ENCODE measurements at regions not wholly inside any gene's neighbourhood (a gene's known extent, or its start where the extent isn't known, plus 50 kb on each side); places are given as distances from the start of the nearest gene placed in this dataset.
"Not testable (repeated sequence)": the region's sequence is repeated elsewhere in the genome, so short reads cannot be mapped to it uniquely, and the experiment has no call there.

DNA sequence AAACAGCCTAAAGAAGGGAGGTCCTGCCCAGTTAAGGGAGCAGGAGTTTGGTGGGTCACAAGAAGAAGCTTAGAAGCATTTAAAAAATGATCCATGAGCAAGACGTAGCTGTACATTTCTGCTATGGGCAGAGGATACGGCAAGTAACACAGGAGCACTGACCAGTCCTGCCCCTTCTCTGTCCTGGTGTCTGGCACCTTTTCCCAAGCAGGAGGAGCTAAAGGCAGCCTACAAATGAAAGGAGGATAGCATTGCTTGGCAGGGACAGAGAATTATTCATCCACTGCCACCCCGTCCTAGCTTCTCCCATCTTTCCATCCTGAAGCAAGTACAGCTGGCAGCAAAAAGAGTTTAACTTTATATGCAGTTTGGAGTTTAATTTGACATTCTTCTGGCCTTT is 1077.6 kb downstream of the TYW1 start:
- DNase-seq (ENCODE audit: low read depth): no peak
- TF ChIP-seq, protein P1, sequence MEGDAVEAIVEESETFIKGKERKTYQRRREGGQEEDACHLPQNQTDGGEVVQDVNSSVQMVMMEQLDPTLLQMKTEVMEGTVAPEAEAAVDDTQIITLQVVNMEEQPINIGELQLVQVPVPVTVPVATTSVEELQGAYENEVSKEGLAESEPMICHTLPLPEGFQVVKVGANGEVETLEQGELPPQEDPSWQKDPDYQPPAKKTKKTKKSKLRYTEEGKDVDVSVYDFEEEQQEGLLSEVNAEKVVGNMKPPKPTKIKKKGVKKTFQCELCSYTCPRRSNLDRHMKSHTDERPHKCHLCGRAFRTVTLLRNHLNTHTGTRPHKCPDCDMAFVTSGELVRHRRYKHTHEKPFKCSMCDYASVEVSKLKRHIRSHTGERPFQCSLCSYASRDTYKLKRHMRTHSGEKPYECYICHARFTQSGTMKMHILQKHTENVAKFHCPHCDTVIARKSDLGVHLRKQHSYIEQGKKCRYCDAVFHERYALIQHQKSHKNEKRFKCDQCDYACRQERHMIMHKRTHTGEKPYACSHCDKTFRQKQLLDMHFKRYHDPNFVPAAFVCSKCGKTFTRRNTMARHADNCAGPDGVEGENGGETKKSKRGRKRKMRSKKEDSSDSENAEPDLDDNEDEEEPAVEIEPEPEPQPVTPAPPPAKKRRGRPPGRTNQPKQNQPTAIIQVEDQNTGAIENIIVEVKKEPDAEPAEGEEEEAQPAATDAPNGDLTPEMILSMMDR (IDR thresholded peaks at IDR 0.05; ENCODE audit: insufficient read depth, low read depth, low read length, missing control alignments): no peak
- H3K4me3 ChIP-seq (ENCODE audit: low read depth, low read length): no peak overlapping the region

DNA sequence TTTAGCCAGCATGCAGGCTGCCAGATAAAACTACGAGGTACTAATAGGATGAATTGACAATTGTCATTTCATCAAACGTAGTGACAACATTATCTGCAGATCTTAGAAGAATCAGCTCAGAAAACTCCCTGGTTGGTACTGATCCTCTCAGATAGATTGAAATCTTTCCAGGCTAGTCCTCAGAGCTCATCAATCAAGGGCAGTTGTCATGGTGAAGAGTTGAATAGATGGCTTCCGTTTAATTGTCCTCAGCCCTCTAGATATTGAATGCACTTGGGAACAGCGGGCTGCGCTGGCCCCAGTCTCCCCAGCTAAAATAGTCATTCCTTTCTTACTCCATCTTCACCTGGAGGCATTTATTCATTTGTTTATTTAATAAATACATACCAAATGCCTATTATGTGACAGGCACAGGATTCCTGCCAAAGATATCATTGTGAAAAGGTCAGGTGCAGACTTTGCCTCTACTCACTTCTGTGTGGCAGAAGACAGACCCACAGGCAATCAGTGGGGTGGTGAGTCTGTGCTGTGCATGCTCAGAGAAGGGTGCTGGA is 1081.6 kb downstream of the TYW1 start:
- no peak overlapping the region for H3K4me3 ChIP-seq (ENCODE audit: low read depth, low read length)
- TF ChIP-seq, protein P1 (IDR thresholded peaks at IDR 0.05; ENCODE audit: insufficient read depth, low read depth, low read length, missing control alignments): no peak
- DNase-seq (ENCODE audit: low read depth): no peak

DNA sequence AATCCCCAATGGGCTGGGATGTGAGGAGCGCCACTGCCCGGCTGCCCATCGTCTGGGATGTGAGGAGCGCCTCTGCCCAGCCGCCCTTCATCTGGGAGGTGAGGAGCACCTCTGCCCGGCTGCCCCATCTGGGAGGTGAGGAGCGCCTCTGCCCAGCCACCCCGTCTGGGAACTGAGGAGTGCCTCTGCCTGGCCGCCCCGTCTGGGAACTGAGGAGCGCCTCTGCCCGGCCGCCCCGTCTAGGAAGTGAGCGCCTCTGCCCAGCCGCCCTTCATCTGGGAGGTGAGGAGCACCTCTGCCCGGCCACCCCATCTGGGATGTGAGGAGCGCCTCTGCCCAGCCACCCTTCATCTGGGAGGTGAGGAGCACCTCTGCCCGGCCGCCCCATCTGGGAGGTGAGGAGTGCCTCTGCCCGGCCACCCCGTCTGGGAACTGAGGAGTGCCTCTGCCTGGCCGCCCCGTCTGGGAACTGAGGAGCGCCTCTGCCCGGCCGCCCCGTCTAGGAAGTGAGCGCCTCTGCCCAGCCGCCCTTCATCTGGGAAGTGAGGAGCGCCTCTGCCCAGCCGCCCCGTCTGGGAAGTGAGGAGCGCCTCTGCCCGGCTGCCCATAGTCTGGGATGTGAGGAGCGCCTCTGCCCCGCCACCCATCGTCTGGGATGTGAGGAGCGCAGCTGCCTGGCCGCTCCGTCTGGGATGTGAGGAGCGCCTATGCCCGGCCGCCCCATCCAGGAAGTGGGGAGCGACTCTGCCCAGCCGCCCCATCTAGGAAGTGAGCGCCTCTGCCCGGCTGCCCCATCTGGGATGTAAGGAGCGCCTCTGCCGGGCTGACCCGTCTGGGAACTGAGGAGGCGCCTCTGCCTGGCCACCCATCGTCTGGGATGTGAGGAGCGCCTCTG is 1085.7 kb downstream of the TYW1 start:
- not testable (repeated sequence) for DNase-seq (ENCODE audit: low read depth); H3K4me3 ChIP-seq (ENCODE audit: low read depth, low read length)

DNA sequence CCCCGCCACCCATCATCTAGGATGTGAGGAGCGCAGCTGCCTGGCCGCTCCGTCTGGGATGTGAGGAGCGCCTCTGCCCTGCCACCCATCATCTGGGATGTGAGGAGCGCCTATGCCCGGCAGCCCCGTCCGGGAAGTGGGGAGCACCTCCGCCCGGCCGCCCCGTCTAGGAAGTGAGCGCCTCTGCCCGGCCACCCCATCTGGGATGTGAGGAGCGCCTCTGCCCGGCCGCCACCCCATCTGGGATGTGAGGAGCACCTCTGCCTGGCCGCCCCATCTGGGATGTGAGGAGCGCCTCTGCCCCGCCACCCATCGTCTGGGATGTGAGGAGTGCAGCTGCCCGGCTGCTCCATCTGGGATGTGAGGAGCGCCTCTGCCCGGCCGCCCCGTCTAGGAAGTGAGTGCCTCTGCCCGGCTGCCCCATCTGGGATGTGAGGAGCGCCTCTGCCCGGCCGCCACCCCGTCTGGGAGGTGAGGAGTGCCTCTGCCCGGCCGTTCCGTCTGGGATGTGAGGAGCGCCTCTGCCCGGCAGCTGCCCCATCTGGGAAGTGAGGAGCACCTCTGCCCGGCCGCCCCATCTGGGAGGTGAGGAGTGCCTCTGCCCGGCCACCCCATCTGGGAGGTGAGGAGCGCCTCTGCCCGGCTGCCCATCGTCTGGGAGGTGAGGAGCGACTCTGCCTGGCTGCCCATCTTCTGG is 1086.5 kb downstream of the TYW1 start:
- not testable (repeated sequence) for DNase-seq (ENCODE audit: low read depth); H3K4me3 ChIP-seq (ENCODE audit: low read depth, low read length)

DNA sequence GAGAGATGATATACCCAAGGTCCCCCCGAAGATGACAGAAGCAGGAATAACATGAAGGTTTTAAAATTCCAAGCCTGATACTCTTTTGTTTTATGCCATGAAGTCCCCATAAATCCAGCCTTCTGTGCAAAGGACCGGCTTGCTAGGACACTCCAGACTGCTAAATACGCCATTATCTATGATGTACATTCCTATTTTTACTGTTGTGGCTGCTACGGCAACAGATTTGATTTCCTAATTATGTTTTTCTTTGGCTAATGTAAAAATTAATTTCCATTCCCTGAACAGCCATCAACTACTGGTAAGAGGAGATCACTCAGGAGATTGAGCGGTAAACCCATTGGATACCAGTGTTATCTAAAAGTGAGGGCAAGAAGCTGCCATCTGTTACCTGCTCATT is 1090.8 kb downstream of the TYW1 start:
- TF ChIP-seq, protein P1 (IDR thresholded peaks at IDR 0.05; ENCODE audit: insufficient read depth, low read depth, low read length, missing control alignments): no peak
- no peak for DNase-seq (ENCODE audit: low read depth)
- H3K4me3 ChIP-seq (ENCODE audit: low read depth, low read length): no peak overlapping the region

DNA sequence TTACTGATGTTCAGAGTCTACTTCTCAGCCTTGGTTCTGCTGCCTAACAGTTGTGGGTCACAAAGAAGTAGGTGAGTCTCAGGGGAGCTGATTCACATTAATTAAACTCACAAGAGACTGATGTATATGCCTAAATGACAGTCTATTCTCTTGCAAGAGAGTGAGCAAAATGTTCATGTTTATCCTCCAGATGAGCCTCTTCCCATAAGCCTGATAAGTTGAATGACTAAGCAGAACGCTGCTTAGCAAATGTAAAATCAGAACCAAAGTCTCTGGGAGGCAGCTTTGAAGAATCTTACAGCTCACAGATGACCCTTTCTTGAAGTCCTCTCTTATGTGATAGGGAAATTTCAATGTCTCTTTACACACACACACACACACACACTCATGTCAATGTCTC is 1092.2 kb downstream of the TYW1 start:
- TF ChIP-seq, protein P1 (IDR thresholded peaks at IDR 0.05; ENCODE audit: insufficient read depth, low read depth, low read length, missing control alignments): no peak
- no peak for DNase-seq (ENCODE audit: low read depth)
- H3K4me3 ChIP-seq (ENCODE audit: low read depth, low read length): no peak overlapping the region

DNA sequence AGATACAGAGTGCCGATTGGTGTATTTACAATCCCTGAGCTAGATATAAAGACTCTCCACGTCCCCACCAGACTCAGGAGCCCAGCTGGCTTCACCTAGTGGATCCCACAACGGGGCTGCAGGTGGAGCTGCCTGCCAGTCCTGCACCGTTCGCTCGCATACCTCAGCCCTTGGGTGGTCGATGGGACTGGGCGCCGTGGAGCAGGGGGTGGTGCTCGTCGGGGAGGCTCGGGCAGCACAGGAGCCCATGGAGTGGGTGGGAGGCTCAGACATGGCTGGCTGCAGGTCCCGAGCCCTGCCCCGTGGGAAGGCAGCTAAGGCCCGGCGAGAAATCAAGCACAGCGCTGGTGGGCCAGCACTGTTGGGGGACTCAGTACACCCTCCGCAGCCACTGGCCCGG is 1093.6 kb downstream of the TYW1 start:
- not testable (repeated sequence) for DNase-seq (ENCODE audit: low read depth)

DNA sequence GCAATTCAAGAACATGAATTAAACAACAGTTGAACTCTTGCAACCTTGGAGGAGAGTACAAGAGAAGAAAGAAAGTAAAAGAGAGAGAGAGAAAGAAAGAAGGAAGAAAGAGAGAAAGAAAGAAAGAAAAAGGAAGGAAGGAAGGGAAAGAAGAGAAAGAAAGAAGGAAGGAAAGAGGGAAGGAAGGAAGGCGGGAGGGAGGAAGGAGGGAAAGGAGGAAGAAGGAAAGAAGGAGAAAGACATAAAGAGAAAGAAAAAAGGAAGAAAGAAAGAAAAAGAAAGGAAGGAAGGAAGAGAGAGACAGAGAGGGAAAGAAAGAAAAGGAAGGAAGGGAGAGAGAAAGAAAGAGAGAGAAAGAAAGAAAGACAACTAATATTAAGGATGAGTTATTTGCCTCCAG is 1106.7 kb downstream of the TYW1 start:
- TF ChIP-seq, protein P1 (IDR thresholded peaks at IDR 0.05; ENCODE audit: insufficient read depth, low read depth, low read length, missing control alignments): no peak
- DNase-seq (ENCODE audit: low read depth): no peak
- no peak overlapping the region for H3K4me3 ChIP-seq (ENCODE audit: low read depth, low read length)

More for the DNA sequence above, 1093.6 kb downstream of the TYW1 start:
- not testable (repeated sequence) for H3K4me3 ChIP-seq (ENCODE audit: low read depth, low read length)

All from GM12865 (cell line).